Neural crest cell (in vitro differentiated cells): ENCODE measurements at regions not wholly inside any gene's neighbourhood (a gene's known extent, or its start where the extent isn't known, plus 50 kb on each side); places are given as distances from the start of the nearest gene placed in this dataset.

Experiments used
- DNase-seq: peaks from one replicate; pipeline ENCODE4 v3.0.0; 2021; ENCODE audit warnings: low read depth, mixed read lengths, low spot score
- H3K27ac Mint-ChIP-seq: one replicate; pipeline ENCODE4 v1.8.0; 2021; ENCODE audit warnings: mild to moderate bottlenecking, mixed read lengths; ENCODE audit not compliant: unreplicated experiment
- H3K27me3 Mint-ChIP-seq: 2 replicates; pipeline ENCODE4 v1.8.0; 2021; ENCODE audit warnings: low read depth, mild to moderate bottlenecking, mixed read lengths
- H3K36me3 Mint-ChIP-seq: 2 replicates; pipeline ENCODE4 v1.8.0; 2021; ENCODE audit warnings: low read depth, mild to moderate bottlenecking, mixed read lengths
- H3K4me1 Mint-ChIP-seq: 2 replicates; pipeline ENCODE4 v1.8.0; 2021; ENCODE audit warnings: mixed read lengths
- H3K4me3 Mint-ChIP-seq: one replicate; pipeline ENCODE4 v1.8.0; 2021; ENCODE audit warnings: mild to moderate bottlenecking, mixed read lengths
- H3K9me3 Mint-ChIP-seq: 2 replicates; pipeline ENCODE4 v1.8.0; 2021; ENCODE audit warnings: mixed read lengths
- TF ChIP-seq, protein P1 (sequence below): fragments of 200-600 bp; sonication (generic); conservative IDR thresholded peaks from 2 replicates; pipeline ENCODE4 v1.5.0; 2021; ENCODE audit warnings: antibody characterized with exemption, mild to moderate bottlenecking

DNA sequence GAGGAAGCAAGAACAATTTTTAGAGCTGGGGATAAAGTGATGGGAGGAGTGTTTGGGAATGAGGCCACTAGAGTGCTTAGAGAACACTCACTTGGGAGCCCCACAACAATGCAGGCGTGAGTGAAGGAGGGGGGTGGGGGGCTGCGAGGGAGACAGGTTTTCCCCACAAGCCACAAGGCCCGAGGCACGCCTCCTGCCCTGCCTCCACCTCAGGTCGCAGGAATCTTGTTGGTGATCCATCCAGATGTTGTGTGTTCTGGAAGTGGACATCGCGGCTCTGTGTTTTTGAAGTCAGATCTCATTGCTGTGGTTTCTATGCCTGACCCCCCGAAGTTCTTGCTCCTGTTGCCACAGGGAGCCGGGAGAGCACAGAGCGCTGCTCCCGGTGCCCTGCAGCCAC, 178.0 kb upstream of the BMPER start:
- no peak overlapping the region for H3K4me3 Mint-ChIP-seq
- DNase-seq: no peak
- H3K36me3 Mint-ChIP-seq: no peaks in the 10 kb centered on the region
- H3K9me3 Mint-ChIP-seq: no peaks in the 10 kb centered on the region
- no peaks in the 10 kb centered on the region for H3K27me3 Mint-ChIP-seq
- no peak overlapping the region for H3K27ac Mint-ChIP-seq
- TF ChIP-seq, protein P1, sequence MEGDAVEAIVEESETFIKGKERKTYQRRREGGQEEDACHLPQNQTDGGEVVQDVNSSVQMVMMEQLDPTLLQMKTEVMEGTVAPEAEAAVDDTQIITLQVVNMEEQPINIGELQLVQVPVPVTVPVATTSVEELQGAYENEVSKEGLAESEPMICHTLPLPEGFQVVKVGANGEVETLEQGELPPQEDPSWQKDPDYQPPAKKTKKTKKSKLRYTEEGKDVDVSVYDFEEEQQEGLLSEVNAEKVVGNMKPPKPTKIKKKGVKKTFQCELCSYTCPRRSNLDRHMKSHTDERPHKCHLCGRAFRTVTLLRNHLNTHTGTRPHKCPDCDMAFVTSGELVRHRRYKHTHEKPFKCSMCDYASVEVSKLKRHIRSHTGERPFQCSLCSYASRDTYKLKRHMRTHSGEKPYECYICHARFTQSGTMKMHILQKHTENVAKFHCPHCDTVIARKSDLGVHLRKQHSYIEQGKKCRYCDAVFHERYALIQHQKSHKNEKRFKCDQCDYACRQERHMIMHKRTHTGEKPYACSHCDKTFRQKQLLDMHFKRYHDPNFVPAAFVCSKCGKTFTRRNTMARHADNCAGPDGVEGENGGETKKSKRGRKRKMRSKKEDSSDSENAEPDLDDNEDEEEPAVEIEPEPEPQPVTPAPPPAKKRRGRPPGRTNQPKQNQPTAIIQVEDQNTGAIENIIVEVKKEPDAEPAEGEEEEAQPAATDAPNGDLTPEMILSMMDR: no peak
- peaks cover 12% of the 10 kb centered on the region for H3K4me1 Mint-ChIP-seq

DNA sequence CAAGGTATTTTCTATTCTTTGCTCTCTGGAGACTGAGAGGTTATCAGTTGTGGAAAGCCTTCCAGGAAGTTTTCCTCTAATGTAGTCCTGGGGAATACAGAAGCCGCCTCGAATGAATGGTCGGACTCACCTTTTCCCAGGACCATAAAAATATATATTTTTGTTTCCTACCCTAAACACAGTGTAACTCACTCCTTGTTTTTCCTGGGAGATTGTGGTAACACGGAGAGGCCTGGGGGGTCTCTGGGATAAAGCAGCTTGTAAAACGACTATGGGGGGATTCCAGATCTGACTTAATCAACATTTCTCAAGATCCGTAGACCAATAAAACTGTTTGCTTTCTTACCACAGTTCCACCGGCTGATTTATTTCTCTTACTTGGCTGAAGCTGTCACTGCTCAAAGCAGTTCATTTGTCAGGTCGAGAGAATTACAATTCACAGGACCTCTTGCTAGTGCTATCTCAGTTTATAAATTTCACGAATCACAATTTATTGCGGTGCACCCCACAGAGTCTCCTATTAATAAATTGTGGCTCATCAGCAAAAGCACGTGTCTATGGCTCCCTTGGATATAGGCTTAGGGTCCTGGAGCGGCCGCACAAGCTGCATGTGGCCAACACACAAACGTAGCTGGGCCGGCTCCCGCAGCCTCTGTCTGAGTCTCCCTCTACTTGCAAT, 176.3 kb upstream of the BMPER start:
- Mint-ChIP-seq H3K27me3 (no peaks in the 10 kb centered on the region), H3K36me3 (no peaks in the 10 kb centered on the region), H3K27ac (no peak overlapping the region), H3K4me3 (no peak overlapping the region), H3K9me3 (no peaks in the 10 kb centered on the region), H3K4me1 (peaks cover 7% of the 10 kb centered on the region)
- TF ChIP-seq, protein P1: no peak
- DNase-seq: no peak

DNA sequence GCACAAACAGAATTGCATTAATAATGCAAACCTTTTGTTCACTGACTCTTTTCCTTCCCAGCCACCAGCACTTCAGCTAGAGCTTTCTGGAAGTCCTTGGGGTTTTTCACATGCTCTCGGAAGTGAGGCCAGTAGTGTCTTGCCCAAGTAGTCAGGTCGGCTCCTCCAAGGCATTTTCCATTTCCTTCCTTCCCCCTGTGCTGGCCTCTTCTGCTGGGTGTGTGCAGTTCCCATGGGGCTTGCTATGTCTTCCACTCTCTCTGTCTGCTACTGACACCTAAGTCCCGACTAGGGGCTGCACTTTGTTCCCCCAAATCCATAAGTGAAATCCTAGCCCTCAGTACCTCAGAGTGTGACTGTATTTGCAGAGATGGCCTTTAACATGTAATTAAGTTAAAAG, 175.6 kb upstream of the BMPER start:
- no peak overlapping the region for H3K27ac Mint-ChIP-seq
- DNase-seq: no peak
- H3K9me3 Mint-ChIP-seq: no peaks in the 10 kb centered on the region
- peaks cover 7% of the 10 kb centered on the region for H3K4me1 Mint-ChIP-seq
- no peaks in the 10 kb centered on the region for H3K27me3 Mint-ChIP-seq
- TF ChIP-seq, protein P1: no peak
- H3K36me3 Mint-ChIP-seq: no peaks in the 10 kb centered on the region
- H3K4me3 Mint-ChIP-seq: no peak overlapping the region

DNA sequence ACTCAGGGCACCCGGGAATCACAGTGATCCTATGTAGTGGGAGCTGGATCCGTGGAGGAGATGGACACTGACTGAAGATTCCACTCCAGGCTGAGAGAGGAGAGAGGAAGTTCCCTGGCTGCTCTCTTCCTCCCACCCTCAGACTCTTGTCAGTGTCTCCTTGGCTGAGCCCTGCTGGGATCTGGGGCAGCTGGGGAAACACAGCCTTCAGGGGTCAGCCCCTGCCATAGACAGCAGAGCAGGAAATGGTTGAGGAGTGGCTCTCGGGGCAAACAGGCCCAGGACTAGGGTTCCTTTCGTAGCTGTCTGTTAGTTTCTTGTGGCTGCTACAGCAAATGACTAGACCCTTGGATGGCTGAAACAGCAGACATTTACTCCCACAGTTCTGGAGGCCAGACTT, 174.4 kb upstream of the BMPER start:
- no peak for DNase-seq
- no peak overlapping the region for H3K27ac Mint-ChIP-seq
- no peaks in the 10 kb centered on the region for H3K27me3 Mint-ChIP-seq
- H3K4me1 Mint-ChIP-seq: peaks cover 7% of the 10 kb centered on the region
- H3K4me3 Mint-ChIP-seq: no peak overlapping the region
- TF ChIP-seq, protein P1: no peak
- H3K36me3 Mint-ChIP-seq: no peaks in the 10 kb centered on the region
- H3K9me3 Mint-ChIP-seq: no peaks in the 10 kb centered on the region

DNA sequence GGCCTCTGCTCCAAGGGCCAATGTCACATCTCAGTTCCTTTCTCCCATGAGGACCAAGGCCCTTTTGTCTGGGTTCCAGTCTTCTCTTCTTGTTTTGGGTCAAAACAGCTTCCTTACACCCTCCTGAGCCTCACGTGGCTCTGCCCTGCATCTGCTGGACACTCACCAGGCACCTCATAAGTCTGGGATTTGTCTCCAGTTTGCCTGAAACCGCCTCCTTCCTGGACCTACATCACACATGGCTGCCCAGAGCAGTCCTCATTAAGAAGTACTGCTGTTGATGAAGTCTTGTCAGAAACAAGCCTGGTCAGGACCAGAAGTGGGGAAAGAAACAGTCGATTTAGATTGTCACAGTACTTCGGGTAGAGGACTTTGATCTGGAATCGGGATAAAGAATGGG, 173.4 kb upstream of the BMPER start:
- Mint-ChIP-seq H3K27ac (peak overlapping the region; percentile 5), H3K4me1 (peaks cover under 1% of the 10 kb centered on the region), H3K36me3 (no peaks in the 10 kb centered on the region), H3K4me3 (no peak overlapping the region), H3K9me3 (no peaks in the 10 kb centered on the region), H3K27me3 (no peaks in the 10 kb centered on the region)
- TF ChIP-seq, protein P1: no peak
- no peak for DNase-seq

DNA sequence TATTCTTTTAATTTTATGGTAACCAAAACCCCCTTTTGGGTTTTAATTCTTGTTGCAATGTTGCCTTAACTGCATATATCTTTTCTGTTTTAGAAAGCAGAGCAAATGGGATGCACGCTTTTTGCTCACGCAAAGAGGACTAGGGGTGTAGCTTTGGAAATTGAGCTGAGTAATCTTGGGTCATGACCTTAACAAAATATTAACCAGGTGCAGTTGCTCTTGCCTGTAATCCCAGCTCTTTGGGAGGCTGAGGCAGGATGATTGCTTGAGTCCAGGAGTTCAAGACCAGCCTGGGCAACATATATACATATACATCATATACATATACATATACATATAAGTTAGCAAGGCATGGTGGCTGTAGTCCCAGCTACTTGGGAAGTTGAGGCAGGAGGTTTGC, 172.9 kb upstream of the BMPER start:
- Mint-ChIP-seq H3K36me3 (no peaks in the 10 kb centered on the region), H3K27me3 (no peaks in the 10 kb centered on the region), H3K27ac (no peak overlapping the region), H3K4me3 (no peak overlapping the region), H3K9me3 (no peaks in the 10 kb centered on the region), H3K4me1 (no peaks in the 10 kb centered on the region)
- TF ChIP-seq, protein P1: no peak
- no peak for DNase-seq
